HG03565 (cell line): ENCODE measurements at regions not wholly inside any gene's neighbourhood (a gene's known extent, or its start where the extent isn't known, plus 50 kb on each side); places are given as distances from the start of the nearest gene placed in this dataset.

Experiments used
- ATAC-seq: cut with Tn5 transposase; IDR thresholded peaks from one replicate; pipeline ENCODE4 v1.9.1; 2021; ENCODE audit warnings: mild to moderate bottlenecking, moderate library complexity; ENCODE audit not compliant: unreplicated experiment

- no peak for ATAC-seq
Measured at GRCh38 chr5:73295447-73295846, 122.5 kb downstream of the TMEM174 start.

- no peak for ATAC-seq
Measured at GRCh38 chr5:73292816-73293459, 119.9 kb downstream of the TMEM174 start.

DNA sequence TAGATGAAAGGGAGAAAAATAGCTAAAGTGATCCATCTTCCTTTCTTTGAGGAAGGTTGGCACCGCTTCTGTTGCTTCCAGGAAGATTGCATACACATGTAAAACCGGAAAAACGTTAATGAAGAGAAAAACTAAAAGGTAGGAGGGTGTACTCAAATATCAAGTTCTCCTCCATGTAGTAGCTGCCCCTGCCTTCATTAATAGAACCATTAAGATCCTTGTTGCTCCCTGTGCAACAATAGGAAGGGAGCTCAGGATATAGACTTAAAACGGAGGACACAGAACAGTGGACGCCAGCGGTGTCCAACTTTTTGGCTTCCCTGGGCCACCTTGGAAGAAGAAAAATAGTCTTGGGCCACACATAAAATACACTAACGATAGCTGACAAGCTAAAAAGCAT lies 118.9 kb downstream of the TMEM174 start:
- no peak for ATAC-seq

DNA sequence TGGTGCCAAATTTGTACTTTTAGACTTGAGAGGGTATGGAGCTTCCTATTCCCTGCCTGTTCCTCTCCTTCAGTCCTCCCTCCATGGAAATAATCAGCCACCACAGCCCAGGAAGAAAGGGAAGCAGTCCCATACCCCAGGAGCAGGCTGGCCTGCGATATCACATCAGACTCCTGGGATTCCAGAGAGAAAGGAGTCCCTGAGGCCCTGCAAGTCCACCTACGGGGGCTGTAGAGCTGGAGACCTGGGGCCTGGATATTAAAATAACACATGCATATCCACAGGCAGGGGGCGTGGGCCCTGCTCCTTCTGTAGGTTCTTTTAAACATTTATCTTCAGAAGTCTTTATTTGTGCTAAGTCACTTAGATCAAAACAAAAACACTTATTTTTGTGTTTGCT lies 117.2 kb downstream of the TMEM174 start:
- ATAC-seq, result no peak

DNA sequence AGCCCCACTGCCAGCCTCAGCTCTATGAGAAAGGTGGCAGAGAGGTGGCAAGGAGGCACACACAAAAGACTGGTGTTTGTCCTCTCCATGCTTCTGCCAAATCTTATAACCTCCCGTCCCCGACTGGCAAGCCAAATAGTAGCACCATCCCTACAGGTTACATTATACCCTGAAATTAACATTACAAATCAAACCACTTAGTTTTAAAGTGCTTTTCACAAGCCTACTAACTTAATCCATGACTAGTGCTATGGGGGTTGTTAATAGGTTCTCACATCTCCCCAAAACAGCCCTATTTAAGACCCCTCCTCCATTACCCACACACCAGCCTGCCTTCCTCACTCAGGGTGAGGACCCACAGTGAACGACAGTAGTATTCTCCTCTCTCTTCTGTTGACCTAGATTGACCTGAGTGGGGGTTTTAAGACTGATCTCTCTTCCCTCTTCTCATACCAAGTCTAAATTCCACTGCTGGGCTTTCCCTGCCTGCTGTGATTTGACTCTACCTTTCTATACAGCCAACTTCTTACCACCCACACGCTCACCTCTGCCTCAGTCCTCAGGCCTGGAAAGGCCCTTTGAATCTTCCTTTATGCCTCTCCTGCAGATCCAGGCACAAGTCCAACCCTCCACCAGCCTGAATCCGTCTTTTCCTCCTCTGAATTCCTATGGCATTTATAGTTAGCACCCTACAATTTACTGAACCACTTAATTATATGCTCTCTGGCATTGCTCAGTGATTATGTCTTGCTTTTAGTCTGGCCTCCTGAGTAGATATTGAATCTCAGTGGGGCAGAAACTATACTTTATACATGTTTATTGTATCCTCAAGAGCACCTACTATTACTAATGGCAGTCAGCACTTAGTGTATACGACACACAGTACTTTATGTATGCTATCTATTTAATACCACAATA lies 116.1 kb downstream of the TMEM174 start:
- ATAC-seq, result no peak

DNA sequence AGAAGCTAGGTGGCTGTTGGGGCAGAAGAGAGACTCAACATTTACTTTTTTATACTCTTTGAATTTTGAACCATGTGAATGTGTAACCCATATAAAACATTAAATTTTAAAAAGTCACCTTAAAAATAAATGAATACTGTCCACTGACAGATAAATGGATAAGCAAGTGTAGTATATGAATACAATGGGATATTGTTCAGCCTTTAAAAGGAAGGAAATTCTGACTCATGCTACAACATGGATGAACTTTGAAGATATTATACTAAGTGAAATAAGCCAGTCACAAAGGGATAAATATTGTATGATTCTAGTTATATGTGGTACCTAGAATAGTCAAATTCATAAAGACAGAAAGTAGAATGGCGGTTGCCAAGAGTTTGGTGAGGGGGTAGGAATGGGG lies 113.9 kb downstream of the TMEM174 start:
- no peak for ATAC-seq

DNA sequence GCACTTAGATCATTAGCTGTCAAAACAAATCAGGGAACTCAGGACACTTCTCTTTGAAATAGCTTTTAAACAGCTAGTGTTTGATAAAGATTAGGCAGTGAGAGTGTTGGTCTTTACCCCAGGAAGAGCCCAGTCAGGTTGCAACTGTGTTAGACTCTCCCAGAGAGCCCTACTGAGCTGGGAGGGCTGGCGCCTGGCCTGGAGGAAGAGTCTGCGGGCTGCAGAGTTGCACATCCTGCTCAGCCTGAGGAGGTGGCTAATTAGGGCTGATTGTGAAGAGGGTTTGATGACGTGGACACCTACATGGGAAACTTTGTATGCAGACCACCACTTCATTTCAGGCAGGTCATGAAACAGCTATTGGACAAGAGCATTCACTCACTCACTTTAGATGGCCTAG lies 112.0 kb downstream of the TMEM174 start:
- no peak for ATAC-seq

GRCh38 chr5:73284220-73284795 lies 111.3 kb downstream of the TMEM174 start:
- no peak for ATAC-seq

GRCh38 chr5:73282923-73283322 lies 109.9 kb downstream of the TMEM174 start:
- no peak for ATAC-seq

DNA sequence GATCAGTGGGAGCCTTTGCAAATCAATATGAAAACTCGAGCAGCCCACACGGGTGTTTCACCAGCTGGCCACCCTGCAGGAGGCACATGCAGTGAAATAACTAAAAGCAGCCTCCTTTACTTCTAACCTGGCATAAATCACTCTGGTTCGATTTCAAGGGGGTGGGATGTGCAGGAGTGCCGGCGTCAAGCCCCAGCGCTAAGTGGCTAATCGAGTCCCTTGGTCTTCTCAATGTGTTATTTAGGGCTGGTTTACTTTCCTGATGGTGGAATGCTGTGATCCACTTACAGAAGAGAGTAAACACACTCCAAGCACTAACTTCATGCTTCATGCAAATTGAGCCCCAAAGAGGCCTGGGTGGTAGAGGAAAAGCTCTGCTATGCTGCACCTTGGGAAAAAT lies 109.4 kb downstream of the TMEM174 start:
- no peak for ATAC-seq

- ATAC-seq, result no peak
Measured at GRCh38 chr5:73280821-73281746, 108.1 kb downstream of the TMEM174 start.

DNA sequence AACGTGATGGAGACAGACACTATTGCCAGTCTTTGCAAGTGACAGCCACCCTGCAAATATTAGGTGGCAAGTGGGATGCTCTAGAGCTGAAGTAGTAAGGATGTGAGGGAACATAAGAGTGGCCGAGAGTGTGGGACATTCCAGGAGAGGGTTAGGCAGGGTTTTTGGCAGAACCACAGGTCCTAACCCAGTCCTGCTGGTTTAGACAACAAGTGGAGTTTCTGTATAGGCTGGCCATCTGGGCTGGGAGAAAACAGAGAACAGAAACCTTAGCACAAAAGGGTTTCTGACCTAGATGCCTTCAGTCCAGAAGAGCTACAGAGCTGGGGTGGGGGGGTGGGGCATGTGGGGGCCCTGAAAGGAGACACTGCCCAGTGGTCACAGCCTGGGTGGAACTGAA lies 107.4 kb downstream of the TMEM174 start:
- ATAC-seq, result no peak

- ATAC-seq, result no peak
Measured at GRCh38 chr5:73279805-73280204, 106.8 kb downstream of the TMEM174 start.

DNA sequence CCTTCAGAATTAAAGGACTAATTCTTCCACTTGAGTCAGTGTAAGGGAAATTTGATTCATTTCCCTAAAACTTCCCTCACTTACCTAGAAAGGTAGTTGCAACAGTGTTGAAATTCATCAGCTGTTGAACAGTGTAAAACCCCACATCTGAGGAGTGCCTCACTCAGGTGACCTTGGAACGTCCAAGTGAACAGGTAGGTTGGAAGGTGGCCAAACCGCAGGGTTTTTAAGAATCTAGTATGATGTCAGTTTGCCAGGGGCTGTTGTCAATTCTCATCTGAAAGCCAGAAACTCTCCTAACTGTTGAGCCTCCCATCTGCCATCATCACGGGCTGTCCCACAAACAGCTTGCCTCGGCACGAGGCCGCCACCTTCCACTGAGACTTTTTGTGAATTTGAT lies 105.7 kb downstream of the TMEM174 start:
- ATAC-seq, result no peak

GRCh38 chr5:73274881-73275663 lies 102.1 kb downstream of the TMEM174 start:
- no peak for ATAC-seq

DNA sequence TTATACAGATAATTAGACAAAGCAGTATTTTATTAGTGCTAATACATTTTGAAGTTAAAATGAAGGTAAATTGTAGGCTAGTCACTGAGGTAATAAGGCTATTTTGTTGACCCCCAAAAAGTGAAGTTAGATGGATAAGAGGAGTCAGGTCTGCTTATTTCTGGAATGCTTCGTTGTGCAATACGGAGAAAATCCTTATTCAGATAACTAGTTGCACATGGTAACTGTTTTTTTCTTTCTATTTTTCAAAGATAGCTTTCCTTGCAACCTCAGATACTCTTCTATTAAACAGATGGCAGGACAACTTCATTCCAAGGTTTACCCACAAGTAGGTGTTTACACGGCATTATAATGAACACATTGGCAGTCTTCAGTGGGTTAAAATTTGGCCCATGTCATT lies 101.1 kb downstream of the TMEM174 start:
- ATAC-seq, result no peak

DNA sequence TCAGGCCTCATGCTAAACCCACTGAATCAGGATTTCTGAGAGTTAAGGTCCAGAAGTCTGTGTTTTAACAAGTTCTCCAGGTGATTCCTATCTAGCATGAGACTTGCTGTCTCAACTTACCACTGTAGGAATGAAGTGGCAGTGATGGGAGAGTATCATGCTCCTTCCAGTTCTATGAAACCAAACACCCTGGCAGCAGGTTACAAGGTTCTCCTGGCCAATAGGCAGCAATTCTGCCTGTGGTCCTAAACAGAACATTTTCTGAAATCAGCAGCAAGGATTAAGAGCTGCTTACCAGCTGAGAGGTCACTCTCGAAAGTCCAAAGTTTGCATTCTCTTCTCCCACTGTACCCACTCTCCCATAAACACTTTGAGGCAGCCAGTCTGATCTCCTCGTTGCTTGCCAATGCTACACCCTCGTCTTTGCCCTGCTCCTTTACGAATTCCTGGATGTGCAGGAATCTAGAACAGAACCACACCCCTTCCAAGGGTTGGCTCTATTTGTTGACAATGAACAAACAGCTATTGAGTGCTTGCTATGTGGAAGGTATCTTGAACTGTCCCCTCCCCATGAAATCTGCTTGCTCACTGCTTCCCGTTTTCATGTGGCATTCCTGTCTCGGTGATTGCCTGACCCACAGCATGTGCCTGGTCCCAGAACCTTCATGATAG lies 100.5 kb downstream of the TMEM174 start:
- ATAC-seq, result no peak

- no peak for ATAC-seq
Measured at GRCh38 chr5:73272351-73272750, 99.4 kb downstream of the TMEM174 start.

- ATAC-seq, result no peak
Measured at GRCh38 chr5:73268826-73269225, 95.8 kb downstream of the TMEM174 start.
